Heart right ventricle (tissue), 16 donors: ENCODE measurements at regions not wholly inside any gene's neighbourhood (a gene's known extent, or its start where the extent isn't known, plus 50 kb on each side); places are given as distances from the start of the nearest gene placed in this dataset.

Experiments used
- ATAC-seq, 8 donors: fragments of 200-7000 bp; cut with Tn5 transposase; one replicate each; pipeline ENCODE4 v1.9.1; 2020; ENCODE audit warnings: mild to moderate bottlenecking in 8 of 8, moderate library complexity in 8 of 8, moderate number of reproducible peaks in 1 of 8
- DNase-seq, 2 donors: peaks; one replicate each; pipeline ENCODE4 v3.0.0-alpha.2; 2020
- H3K27ac ChIP-seq, 10 donors: fragments of 200-600 bp; sonication (generic) in 2 of 10; one replicate each; pipeline versions ENCODE4 v1.5.0 to v1.8.0; 2020 to 2022; ENCODE audit warnings: mild to moderate bottlenecking in 3 of 10
- H3K27me3 ChIP-seq, 7 donors: fragments of 200-600 bp; one replicate each; pipeline ENCODE4 v1.8.0; 2021 to 2022; ENCODE audit warnings: mild to moderate bottlenecking in 2 of 7
- H3K36me3 ChIP-seq, 9 donors: fragments of 200-600 bp; sonication (generic) in 1 of 9; one replicate each; pipeline versions ENCODE4 v1.5.0 to v1.8.0; 2020 to 2022; ENCODE audit warnings: mild to moderate bottlenecking in 2 of 9
- H3K4me1 ChIP-seq, 9 donors: fragments of 200-600 bp; sonication (generic) in 1 of 9; one replicate each; pipeline versions ENCODE4 v1.5.0 to v1.8.0; 2020 to 2022; ENCODE audit warnings: mild to moderate bottlenecking in 4 of 9
- H3K4me3 ChIP-seq, 10 donors: fragments of 200-600 bp; sonication (generic) in 2 of 10; one replicate each; pipeline versions ENCODE4 v1.5.0 to v1.8.0; 2020 to 2022; ENCODE audit warnings: mild to moderate bottlenecking in 7 of 10, moderate library complexity in 2 of 10
- H3K9me3 ChIP-seq, 11 donors: fragments of 200-600 bp in 10 of 11; sonication (generic) in 2 of 11; one replicate each; pipeline versions ENCODE4 v1.5.0 to v1.8.0; 2013 to 2022; ENCODE audit warnings: mild to moderate bottlenecking in 2 of 11, control low read depth in 1 of 11, moderate library complexity in 1 of 11
- WGBS, 2 donors: extraction: QIAGEN DNeasy Blood & Tissue Kit; methylation state at CpG; one replicate each; pipeline ENCODE4 v1.1.7; 2013; ENCODE audit warnings: inconsistent platforms in 1 of 2; 5-methylcytosine and 5-hydroxymethylcytosine counted together
- intact Hi-C, 10 donors: fragments of 100-400 bp; cut with DNase I; formaldehyde crosslinking; loops; one replicate each; pipeline versions ENCODE4 v1.11.1 to v1.14.2; 2022
- TF ChIP-seq, protein P1 (sequence below), 9 donors: fragments of 200-600 bp; sonication (generic) in 2 of 9; IDR thresholded peaks; one replicate each; pipeline versions ENCODE4 v1.5.0 to v1.8.0; 2021 to 2022; ENCODE audit warnings: antibody characterized with exemption in 9 of 9, mild to moderate bottlenecking in 5 of 9, moderate library complexity in 1 of 9
- donor health status: Arrhythmogenic right ventricular cardiomyopathy.
- donor health status: ischemic (EF 13 %, LVEDD 7.1; RV severe dilation, severe dysfunction).
- donor health status: healthy with polysubstance abuse.
- donor health status: DM: no; HTN: yes; CAD: no.
- donor health status: DM: no; HTN: no; CAD: no.
- donor health status: ischemic (EF 25% LVEDD 6.9; RV normal size, moderate dysfunction).
- donor health status: ischemic (EF 25% LVEDD 5.7; RV mildly dilated, moderate dysfunction).
- donor health status: healthy.
- donor health status: DM: yes; HTN: yes; CAD: no.
- donor health status: Ischemic cardiomyopathy.
- donor health status: ischemic (EF 35%, LVEDD 5.7; RV mildly dilated, moderate dysfunction).
- donor health status: nonischemic (EF 11% LVEDD 7.7; RV severe dilation, severe dysfunction).
- donor health status: DM: yes; HTN: yes; CAD: no.
- donor health status: PGD.
- donor health status: ischemic (EF 29% LVEDD 5.4; RV normal size, mild dysfunction).
- donor health status: nonischemic (EF 23%, LVEDD 6.1; RV moderate dilation, normal function).

- Histone ChIP-seq H3K4me3 (no peak overlapping the region), H3K9me3 (peaks cover 0 to 8% (median 0%) of the 10 kb centered on the region in 11 donors), H3K36me3 (no peaks in the 10 kb centered on the region), H3K4me1 (no peaks in the 10 kb centered on the region), H3K27ac (no peak overlapping the region), H3K27me3 (peaks cover 0 to 20% (median 0%) of the 10 kb centered on the region in 7 donors)
- TF ChIP-seq, protein P1, sequence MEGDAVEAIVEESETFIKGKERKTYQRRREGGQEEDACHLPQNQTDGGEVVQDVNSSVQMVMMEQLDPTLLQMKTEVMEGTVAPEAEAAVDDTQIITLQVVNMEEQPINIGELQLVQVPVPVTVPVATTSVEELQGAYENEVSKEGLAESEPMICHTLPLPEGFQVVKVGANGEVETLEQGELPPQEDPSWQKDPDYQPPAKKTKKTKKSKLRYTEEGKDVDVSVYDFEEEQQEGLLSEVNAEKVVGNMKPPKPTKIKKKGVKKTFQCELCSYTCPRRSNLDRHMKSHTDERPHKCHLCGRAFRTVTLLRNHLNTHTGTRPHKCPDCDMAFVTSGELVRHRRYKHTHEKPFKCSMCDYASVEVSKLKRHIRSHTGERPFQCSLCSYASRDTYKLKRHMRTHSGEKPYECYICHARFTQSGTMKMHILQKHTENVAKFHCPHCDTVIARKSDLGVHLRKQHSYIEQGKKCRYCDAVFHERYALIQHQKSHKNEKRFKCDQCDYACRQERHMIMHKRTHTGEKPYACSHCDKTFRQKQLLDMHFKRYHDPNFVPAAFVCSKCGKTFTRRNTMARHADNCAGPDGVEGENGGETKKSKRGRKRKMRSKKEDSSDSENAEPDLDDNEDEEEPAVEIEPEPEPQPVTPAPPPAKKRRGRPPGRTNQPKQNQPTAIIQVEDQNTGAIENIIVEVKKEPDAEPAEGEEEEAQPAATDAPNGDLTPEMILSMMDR (IDR thresholded peaks at IDR 0.05) = no peak
- no peak for ATAC-seq
- WGBS, 2 donors = 44 to 46% methylated on average over 2 of the region's 2 CpGs
- intact Hi-C loops = no loop called here
- no peak for DNase-seq
Measured at GRCh38 chr14:105848570-105848969, 322.2 kb downstream of the TMEM121 start.

- Histone ChIP-seq H3K36me3 (no peaks in the 10 kb centered on the region), H3K27ac (no peak overlapping the region), H3K4me1 (no peaks in the 10 kb centered on the region), H3K9me3 (peaks cover 0 to 8% (median 0%) of the 10 kb centered on the region in 11 donors), H3K4me3 (no peak overlapping the region), H3K27me3 (peaks cover 0 to 14% (median 0%) of the 10 kb centered on the region in 7 donors)
- intact Hi-C loops = no loop called here
- WGBS, 2 donors = 70 to 79% methylated on average over 9 to 10 of the region's 11 CpGs
- DNase-seq (no peak), ATAC-seq (no peak)
- TF ChIP-seq, protein P1 (IDR thresholded peaks at IDR 0.05) = no peak
Measured at GRCh38 chr14:105849933-105850626, 323.7 kb downstream of the TMEM121 start.

- H3K4me1 ChIP-seq = no peaks in the 10 kb centered on the region
- TF ChIP-seq, protein P1 (IDR thresholded peaks at IDR 0.05) = no peak
- H3K9me3 ChIP-seq = peaks cover 0 to 8% (median 0%) of the 10 kb centered on the region in 11 donors
- DNase-seq (peak in 1 of 2 donors; percentile 1), ATAC-seq (no peak)
- peaks cover 0 to 11% (median 0%) of the 10 kb centered on the region in 7 donors for H3K27me3 ChIP-seq
- WGBS, 2 donors = 86 to 89% methylated on average over 27 of the region's 27 CpGs
- no peaks in the 10 kb centered on the region for H3K36me3 ChIP-seq
- H3K4me3 ChIP-seq = no peak overlapping the region
- intact Hi-C loops = no loop called here
- no peak overlapping the region for H3K27ac ChIP-seq
Measured at GRCh38 chr14:105850853-105851581, 324.6 kb downstream of the TMEM121 start.

- no peak for DNase-seq
Measured at GRCh38 chr14:105851716-105852377, 325.5 kb downstream of the TMEM121 start.

More at GRCh38 chr14:105851716-105852377, 325.5 kb downstream of the TMEM121 start:
- 82 to 85% methylated on average over 26 of the region's 26 CpGs for WGBS, 2 donors
- intact Hi-C loops = no loop called here
- H3K4me3 ChIP-seq = no peak overlapping the region
- H3K9me3 ChIP-seq = peaks cover 0 to 8% (median 0%) of the 10 kb centered on the region in 11 donors
- H3K4me1 ChIP-seq = no peaks in the 10 kb centered on the region
- H3K27ac ChIP-seq = no peak overlapping the region
- ATAC-seq = peak in 1 of 8 donors; percentile 25
- TF ChIP-seq, protein P1 (IDR thresholded peaks at IDR 0.05) = no peak
- no peaks in the 10 kb centered on the region for H3K36me3 ChIP-seq
- peaks cover 0 to 4% (median 0%) of the 10 kb centered on the region in 7 donors for H3K27me3 ChIP-seq
